ENCODE measurements at regions not wholly inside any gene's neighbourhood (a gene's known extent, or its start where the extent isn't known, plus 50 kb on each side); places are given as distances from the start of the nearest gene placed in this dataset.

DNA sequence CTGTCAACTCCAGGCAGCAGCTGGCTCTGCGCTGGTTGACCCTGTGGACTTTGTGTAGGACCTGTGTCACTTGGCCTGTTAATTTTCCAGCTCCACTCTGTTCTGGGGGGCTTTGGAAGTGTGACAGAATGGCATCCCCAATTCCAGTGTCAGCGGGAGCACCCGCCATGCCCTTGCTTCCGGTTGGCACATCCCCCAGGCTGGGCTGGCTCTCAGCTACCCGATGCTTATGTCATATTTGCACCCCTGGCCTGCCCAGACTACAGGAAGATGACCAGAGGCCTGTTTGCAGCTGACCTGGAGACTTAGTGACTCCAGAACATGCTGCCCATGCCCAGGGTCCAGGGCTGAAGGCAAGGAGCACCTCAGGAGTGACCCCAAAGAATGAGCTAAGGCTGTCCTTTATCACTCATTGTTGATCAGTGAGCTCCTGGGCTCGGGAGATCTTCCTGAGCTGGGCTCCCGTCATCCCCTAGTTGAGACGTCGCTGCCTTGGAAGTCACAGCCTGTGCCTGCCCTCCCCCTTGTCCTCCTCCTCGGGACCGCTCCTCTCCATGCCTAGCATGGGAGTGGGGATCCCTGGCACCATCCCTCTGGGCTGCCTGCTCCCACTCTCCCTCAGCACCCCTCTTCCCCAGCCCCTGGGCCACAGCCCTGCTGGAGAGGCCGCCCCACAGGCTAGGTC lies 163.4 kb upstream of the RTL1 start:
- DNase-seq (ENCODE audit: low spot score), result no peak

GRCh38 chr14:101068313-101069227 lies 165.0 kb upstream of the RTL1 start:
- DNase-seq (ENCODE audit: low spot score), result no peak

DNA sequence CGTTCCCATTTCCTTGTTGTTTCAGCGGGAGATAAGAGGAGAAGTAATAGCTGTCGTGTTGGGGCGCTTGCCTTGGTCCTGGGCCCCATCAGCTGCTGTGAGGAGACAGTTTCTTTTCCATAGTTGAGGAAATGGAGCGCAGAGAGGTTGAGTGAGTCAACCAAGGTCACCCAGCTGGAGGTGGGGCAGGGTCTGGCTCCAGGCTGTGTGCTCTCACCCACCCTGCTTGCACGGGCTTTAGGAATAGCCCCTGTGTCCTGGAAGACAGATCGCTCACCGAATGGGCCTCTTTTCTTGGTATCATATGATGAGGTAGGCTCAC lies 165.7 kb upstream of the RTL1 start:
- no peak for DNase-seq (ENCODE audit: low spot score)

- DNase-seq (ENCODE audit: low spot score), result no peak
These were observed 166.3 kb upstream of the RTL1 start for GRCh38 chr14:101069666-101070362.

GRCh38 chr14:101070540-101071492 lies 167.3 kb upstream of the RTL1 start:
- no peak for DNase-seq (ENCODE audit: low spot score)

DNA sequence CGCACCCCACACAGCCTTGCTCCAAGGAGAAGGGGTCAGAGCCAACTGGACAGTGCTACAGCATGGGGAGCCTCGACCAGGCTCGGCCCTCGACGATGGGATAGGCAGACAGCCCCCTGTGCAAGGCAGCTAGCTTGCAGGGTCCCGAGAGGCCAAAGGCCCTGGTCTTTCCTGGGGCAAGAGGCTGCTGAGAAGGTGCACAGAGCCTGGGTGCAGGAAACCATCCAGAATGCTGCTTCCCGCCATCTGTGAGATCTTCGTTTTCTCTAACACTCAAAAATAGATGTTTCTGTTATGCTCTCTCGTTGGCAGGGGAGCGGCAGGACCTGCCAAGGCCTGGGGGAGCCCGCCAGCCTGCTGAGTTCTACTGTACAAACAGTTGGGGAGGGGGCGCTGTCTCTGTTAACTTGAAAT lies 168.0 kb upstream of the RTL1 start:
- DNase-seq (ENCODE audit: low spot score), result no peak

DNA sequence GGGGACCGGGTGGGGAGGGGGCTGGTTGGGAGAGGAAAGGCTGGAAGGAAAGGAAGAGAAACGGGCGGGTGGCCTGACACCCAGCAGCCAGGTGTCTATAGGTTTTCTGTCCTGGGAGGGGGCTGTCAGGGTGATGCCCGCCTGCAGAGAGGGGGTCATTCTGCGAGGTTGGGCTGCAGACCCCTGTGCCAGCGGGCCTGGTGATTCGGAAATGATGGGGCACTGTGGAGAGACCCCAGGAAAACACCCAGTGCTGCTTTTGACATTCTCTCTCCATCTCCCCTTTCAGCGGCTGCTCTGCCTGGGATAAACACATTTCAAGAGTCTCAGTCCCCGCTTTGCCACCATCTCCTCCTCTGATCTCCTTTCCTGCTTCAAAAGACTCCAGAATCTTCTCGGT lies 168.5 kb upstream of the RTL1 start:
- DNase-seq (ENCODE audit: low spot score), result no peak

- DNase-seq (ENCODE audit: low spot score), result no peak
These were observed 169.0 kb upstream of the RTL1 start for GRCh38 chr14:101072531-101072930.

DNA sequence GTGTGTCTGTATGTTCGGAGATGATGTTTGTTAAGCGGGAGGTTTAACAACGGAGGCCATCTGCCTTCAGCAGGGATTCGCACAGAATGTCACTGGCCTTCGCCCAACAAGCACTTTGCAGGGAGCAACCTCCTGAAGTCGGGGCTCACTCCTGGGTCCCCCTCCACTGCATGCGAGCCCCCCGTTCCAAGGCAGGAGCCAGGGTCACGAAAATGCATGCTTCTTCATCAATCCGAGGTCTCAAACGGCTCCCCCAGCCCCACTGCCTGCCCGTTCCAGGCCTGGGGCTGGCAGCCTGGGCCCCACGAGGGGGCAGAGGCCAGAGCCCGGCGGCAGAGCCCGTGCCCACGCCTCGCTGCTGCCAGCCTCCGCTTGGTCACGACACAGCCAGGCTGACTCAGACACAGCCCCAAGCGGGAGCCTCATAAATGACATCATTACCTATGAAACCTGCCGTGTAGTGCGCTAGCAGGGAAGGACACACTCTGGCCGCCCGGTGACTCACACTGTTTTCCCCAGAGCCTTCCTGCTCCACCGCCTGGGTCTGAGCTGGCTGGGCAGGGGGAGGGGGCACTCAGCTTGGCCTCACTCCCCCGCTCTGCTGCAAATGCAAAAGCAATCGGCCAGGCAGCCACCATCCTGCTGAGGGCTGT lies 169.5 kb upstream of the RTL1 start:
- DNase-seq (ENCODE audit: low spot score), result peak; percentile 70

DNA sequence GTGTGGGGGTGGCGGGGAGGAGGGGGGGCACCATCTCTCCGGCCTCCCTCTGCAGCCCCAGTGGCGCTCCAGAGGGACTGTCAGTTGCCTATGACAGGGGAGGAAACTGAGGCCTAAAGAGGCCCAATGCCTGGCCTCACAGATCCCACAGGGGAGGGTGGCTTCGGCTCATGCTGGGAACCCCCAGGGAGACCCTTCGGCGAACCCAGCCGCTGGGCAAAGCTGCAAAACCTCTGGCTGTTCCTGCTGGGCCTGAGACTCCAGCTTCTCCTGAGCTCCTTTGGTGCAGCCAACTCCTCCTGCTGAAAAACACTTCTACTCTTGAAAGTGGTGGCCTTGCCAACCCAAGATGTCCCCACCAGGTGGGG lies 170.1 kb upstream of the RTL1 start:
- DNase-seq (ENCODE audit: low spot score), result no peak

DNA sequence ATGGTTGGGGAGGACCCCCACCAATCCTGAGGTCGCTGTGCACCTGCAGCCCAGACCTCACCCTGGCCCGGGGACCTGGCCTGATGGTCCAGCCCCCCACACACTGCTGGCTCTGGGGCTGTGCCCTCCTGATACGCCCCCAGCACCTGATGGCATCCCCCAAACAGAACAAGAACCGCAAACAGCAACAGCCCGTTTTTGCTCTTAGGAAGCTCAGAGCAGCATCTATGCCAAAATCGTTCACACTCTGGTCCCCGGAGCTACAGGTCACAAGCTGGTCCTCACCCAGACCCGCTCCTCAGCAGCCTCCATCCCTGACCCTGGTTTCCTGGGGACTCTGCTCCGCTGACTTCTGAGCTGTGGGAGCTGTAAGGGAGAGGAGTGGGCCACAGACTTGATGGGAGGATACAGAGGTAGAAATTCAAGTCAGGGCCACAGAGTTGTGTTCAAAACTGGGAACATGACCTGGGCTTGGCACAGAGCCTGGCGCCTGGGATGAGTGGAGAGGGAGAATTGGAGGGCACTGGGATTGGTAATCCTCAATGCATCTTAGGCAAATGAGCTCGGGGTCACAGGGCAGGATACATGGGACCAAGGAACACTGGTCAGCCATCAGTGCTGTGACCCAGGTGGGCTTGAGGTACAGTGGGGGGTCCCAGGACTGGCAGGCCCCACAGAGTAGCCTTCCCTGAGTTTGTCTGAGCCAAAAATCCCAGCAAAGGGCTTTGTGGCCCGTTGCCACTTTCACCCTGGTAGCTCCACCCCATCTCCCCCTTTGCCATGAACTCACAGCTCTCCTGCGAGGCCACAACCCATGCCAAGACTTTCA lies 170.9 kb upstream of the RTL1 start:
- no peak for DNase-seq (ENCODE audit: low spot score)

DNA sequence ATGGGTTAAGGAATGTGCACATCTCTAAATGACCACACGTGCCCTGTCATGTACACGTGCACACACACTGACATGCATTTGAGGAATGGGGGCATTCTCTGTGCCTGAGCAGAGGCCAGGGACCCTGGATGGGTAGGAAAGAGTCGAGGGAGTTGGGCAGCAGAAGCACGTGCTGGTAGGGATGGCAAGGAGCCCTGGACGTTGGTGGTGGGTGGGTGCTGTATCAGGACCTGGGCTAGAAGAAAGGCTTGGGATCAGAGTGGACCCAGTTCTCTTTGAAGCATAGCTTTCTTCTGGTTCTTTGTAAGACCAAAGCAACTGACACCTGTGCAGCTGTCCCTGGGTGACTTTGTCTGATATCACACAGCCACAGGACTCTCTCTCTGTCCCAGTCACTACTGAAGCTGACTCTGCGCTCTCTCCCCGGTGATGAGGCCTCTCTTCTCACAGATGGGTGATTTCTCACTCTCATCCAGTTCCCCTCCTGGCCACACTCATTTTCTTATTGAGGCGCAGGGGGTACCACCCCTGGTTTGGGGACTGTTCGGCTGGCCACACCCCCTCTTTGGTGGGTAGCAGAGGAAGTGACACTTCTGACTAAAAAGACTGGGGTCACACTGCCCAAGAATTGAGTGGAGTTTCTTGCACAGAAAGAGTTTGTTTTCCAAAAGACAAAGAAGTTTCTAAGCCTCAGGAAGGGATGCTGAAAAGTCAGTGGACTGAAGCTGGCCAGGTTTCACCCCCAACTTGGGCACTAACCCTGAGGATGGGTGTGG lies 171.7 kb upstream of the RTL1 start:
- DNase-seq (ENCODE audit: low spot score), result no peak

DNA sequence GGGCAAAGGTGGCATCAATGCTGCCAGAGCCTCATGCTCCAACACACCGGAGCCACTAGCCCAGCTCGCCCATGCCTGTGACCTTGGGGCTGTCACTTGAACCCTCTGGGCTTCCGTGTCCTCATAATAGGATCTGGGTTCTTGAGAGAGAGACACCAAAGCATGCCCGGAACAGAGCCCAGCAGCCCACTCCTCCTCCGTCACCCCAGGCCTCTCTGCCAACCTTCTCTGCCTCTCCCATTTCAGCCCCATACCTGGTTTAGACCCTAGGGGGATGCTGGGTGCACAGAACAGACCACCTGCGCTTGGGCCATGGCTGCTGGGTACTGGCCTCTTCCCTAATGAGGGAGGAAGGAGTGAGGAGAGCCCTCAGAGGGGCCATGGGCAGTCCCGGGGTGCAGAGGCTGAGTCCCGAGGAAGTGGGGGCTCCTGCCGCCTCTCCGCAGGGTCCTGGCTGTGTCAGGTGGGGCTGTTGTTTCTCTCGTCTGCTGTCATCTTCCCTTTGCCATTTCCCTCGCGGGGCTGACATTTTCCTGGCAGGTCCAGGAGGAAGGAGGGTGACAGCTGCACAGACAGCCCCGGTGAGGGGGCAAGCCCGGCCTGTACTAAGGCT lies 172.4 kb upstream of the RTL1 start:
- no peak for DNase-seq (ENCODE audit: low spot score)

- DNase-seq (ENCODE audit: low spot score), result no peak
These were observed 173.1 kb upstream of the RTL1 start for GRCh38 chr14:101076451-101077198.

DNA sequence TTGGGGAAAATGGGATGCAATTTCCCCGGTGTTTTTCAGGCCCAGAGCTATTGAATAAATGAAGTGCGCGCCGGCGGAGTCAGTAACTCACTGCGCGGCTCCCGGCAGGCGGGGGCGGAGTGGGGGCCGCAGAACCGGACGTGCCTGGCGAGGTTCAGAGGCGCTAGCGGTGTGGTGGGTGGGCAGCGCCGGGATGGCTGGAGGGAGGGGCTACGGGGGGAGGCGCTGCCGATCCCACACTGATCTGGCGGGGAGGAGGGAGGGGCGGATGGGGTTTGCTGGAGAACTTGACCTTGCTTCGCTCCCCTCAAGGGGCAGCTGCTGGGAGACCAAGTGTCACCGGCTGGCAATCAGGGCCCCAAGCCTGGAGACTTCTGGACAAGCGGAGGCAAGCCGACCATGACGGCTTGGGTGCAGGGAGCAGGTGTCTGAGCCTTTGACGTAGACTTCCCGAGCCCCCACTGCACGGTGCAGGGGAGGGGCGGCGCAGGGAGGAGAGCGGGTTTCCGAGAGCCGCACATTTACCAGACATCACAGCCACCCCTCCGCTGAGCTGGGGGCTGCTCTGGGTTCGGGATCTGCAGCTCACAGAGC lies 174.1 kb upstream of the RTL1 start:
- no peak for DNase-seq (ENCODE audit: low spot score)

- DNase-seq (ENCODE audit: low spot score), result no peak
These were observed 174.8 kb upstream of the RTL1 start for GRCh38 chr14:101078170-101078891.

DNA sequence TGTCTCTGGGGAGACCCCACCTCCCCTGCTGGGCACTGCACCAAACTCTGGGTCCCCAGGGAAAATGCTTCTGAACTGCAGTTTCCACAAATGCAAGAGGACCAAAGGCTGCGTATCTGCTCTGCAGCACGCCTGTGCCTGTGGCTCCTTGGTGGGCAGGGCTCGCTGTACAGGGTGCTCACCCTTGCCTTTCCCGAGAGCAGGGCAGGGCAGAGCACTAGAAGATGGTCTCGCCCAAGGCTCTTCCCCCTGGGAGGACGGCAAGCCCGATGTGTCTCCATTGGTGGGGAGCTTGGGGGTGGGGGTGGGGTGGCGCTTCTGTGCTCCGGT lies 175.3 kb upstream of the RTL1 start:
- no peak for DNase-seq (ENCODE audit: low spot score)

All from AG08396 (cell line).